Choroid plexus epithelial cell (primary cell): ENCODE measurements at regions not wholly inside any gene's neighbourhood (a gene's known extent, or its start where the extent isn't known, plus 50 kb on each side); places are given as distances from the start of the nearest gene placed in this dataset.
"Not testable (repeated sequence)": the region's sequence is repeated elsewhere in the genome, so short reads cannot be mapped to it uniquely, and the experiment has no call there.

Source experiments
- DNase-seq: peaks from one replicate; pipeline ENCODE4 v3.0.0-alpha.2; 2010; ENCODE audit warnings: low read depth
- H3K4me3 ChIP-seq: 2 replicates; pipeline ENCODE4 v1.5.1; 2011; ENCODE audit warnings: low read depth, mild to moderate bottlenecking, control low read depth, low read length, moderate library complexity
- CTCF ChIP-seq: conservative IDR thresholded peaks from 2 replicates; pipeline ENCODE4 v1.5.1; 2011; ENCODE audit warnings: low read depth, mild to moderate bottlenecking, control low read depth, inconsistent platforms, low read length, moderate library complexity

GRCh38 chr20:6339176-6339575 is 216.3 kb upstream of the FERMT1 start:
- no peak overlapping the region for H3K4me3 ChIP-seq
- no peak for TF ChIP-seq CTCF
- no peak for DNase-seq

GRCh38 chr20:6333110-6333509 is 210.3 kb upstream of the FERMT1 start:
- no peak for DNase-seq
- TF ChIP-seq CTCF, result no peak

GRCh38 chr20:6321235-6321634 is 198.4 kb upstream of the FERMT1 start:
- DNase-seq, H3K4me3 ChIP-seq: not testable (repeated sequence)

More at GRCh38 chr20:6333110-6333509, 210.3 kb upstream of the FERMT1 start:
- no peak overlapping the region for H3K4me3 ChIP-seq

GRCh38 chr20:6311841-6312655 is 189.2 kb upstream of the FERMT1 start:
- no peak for DNase-seq

GRCh38 chr20:6311097-6311496 is 188.3 kb upstream of the FERMT1 start:
- TF ChIP-seq CTCF, result no peak
- no peak overlapping the region for H3K4me3 ChIP-seq
- DNase-seq, result no peak

More at GRCh38 chr20:6311841-6312655, 189.2 kb upstream of the FERMT1 start:
- H3K4me3 ChIP-seq, result no peak overlapping the region
- no peak for TF ChIP-seq CTCF

- TF ChIP-seq CTCF, result no peak
- no peak overlapping the region for H3K4me3 ChIP-seq
- no peak for DNase-seq
These were observed 182.7 kb upstream of the FERMT1 start for GRCh38 chr20:6305536-6305935.

GRCh38 chr20:6302041-6302440 is 179.2 kb upstream of the FERMT1 start:
- no peak overlapping the region for H3K4me3 ChIP-seq
- TF ChIP-seq CTCF, result no peak
- no peak for DNase-seq
